ENCODE measurements at regions not wholly inside any gene's neighbourhood (a gene's known extent, or its start where the extent isn't known, plus 50 kb on each side); places are given as distances from the start of the nearest gene placed in this dataset.

- intact Hi-C loops (cut with DNase I; ENCODE audit: low total_unique reads): no loop called here
- H3K27ac ChIP-seq: no peak overlapping the region
- H3K9me3 ChIP-seq: peaks cover 0 to 4% (median 0%) of the 10 kb centered on the region in 8 donors
- no peaks in the 10 kb centered on the region for H3K36me3 ChIP-seq
- H3K4me1 ChIP-seq: no peaks in the 10 kb centered on the region
- no peak for DNase-seq
- H3K27me3 ChIP-seq (replicated peaks in 1 of 7): no peaks in the 10 kb centered on the region
- TF ChIP-seq POLR2AphosphoS5 (IDR thresholded peaks at IDR 0.05): no peak
- TF ChIP-seq CTCF (IDR thresholded peaks at IDR 0.05 in 8 of 11, conservative IDR thresholded peaks at IDR 0.05 in 3 of 11): no peak
- no peak for TF ChIP-seq POLR2A (IDR thresholded peaks at IDR 0.05)
- 55 to 74% (median 65%) methylated on average over 1 of the region's 1 CpG for WGBS, 5 donors
- H3K4me3 ChIP-seq: no peak overlapping the region
Measured at GRCh38 chr6:126664271-126664670, 324.4 kb downstream of the CENPW start.

GRCh38 chr6:126665551-126665950 lies 325.6 kb downstream of the CENPW start:
- H3K36me3 ChIP-seq: no peaks in the 10 kb centered on the region
- no peak overlapping the region for H3K4me3 ChIP-seq
- H3K27ac ChIP-seq: no peak overlapping the region
- 65 to 80% (median 73%) methylated on average over 3 of the region's 3 CpGs for WGBS, 5 donors
- DNase-seq: no peak
- H3K4me1 ChIP-seq: no peaks in the 10 kb centered on the region
- TF ChIP-seq POLR2AphosphoS5 (IDR thresholded peaks at IDR 0.05) (no peak), POLR2A (IDR thresholded peaks at IDR 0.05) (no peak), CTCF (IDR thresholded peaks at IDR 0.05 in 8 of 11, conservative IDR thresholded peaks at IDR 0.05 in 3 of 11) (no peak)
- no peaks in the 10 kb centered on the region for H3K27me3 ChIP-seq (replicated peaks in 1 of 7)
- intact Hi-C loops (cut with DNase I; ENCODE audit: low total_unique reads): no loop called here
- H3K9me3 ChIP-seq: peaks cover 0 to 11% (median 2%) of the 10 kb centered on the region in 8 donors

GRCh38 chr6:126667071-126667470 lies 327.2 kb downstream of the CENPW start:
- Histone ChIP-seq H3K27me3 (replicated peaks in 1 of 7) (no peaks in the 10 kb centered on the region), H3K4me3 (no peak overlapping the region), H3K36me3 (no peaks in the 10 kb centered on the region), H3K4me1 (no peaks in the 10 kb centered on the region), H3K27ac (no peak overlapping the region), H3K9me3 (peaks cover 0 to 11% (median 2%) of the 10 kb centered on the region in 8 donors)
- no peak for DNase-seq
- no peak for TF ChIP-seq CTCF (IDR thresholded peaks at IDR 0.05 in 8 of 11, conservative IDR thresholded peaks at IDR 0.05 in 3 of 11)
- no peak for TF ChIP-seq POLR2A (IDR thresholded peaks at IDR 0.05)
- WGBS, 5 donors: 83 to 91% (median 84%) methylated on average over 3 of the region's 3 CpGs
- intact Hi-C loops (cut with DNase I; ENCODE audit: low total_unique reads): no loop called here

- H3K36me3 ChIP-seq: no peaks in the 10 kb centered on the region
- intact Hi-C loops (cut with DNase I; ENCODE audit: low total_unique reads): no loop called here
Measured at GRCh38 chr6:126667728-126668127, 327.8 kb downstream of the CENPW start.

More at GRCh38 chr6:126667728-126668127, 327.8 kb downstream of the CENPW start:
- TF ChIP-seq POLR2AphosphoS5 (IDR thresholded peaks at IDR 0.05) (no peak), CTCF (IDR thresholded peaks at IDR 0.05 in 8 of 11, conservative IDR thresholded peaks at IDR 0.05 in 3 of 11) (no peak), POLR2A (IDR thresholded peaks at IDR 0.05) (no peak)
- peaks cover 0 to 11% (median 2%) of the 10 kb centered on the region in 8 donors for H3K9me3 ChIP-seq
- no peaks in the 10 kb centered on the region for H3K4me1 ChIP-seq
- H3K27me3 ChIP-seq (replicated peaks in 1 of 7): no peaks in the 10 kb centered on the region
- no peak overlapping the region for H3K27ac ChIP-seq
- no peak overlapping the region for H3K4me3 ChIP-seq
- no peak for DNase-seq

Data from spleen (tissue), 11 donors.